Mesothelial cell of epicardium (in vitro differentiated cells): ENCODE measurements at regions not wholly inside any gene's neighbourhood (a gene's known extent, or its start where the extent isn't known, plus 50 kb on each side); places are given as distances from the start of the nearest gene placed in this dataset.
A peak's percentile ranks its signal among the peaks of the same experiment; 100 is the strongest.

ENCODE experiments used
- DNase-seq, 2 experiments: peaks; one replicate each; pipeline ENCODE4 v3.0.0; 2021; ENCODE audit warnings: low spot score in 2 of 2; ENCODE audit not compliant: unreplicated experiment in 2 of 2
- H3K27ac Mint-ChIP-seq: 2 replicates; pipeline ENCODE4 v1.8.0; 2021; ENCODE audit warnings: mixed read lengths
- H3K27me3 Mint-ChIP-seq: 2 replicates; pipeline ENCODE4 v1.8.0; 2021; ENCODE audit warnings: low read depth, mixed read lengths
- H3K36me3 Mint-ChIP-seq: 2 replicates; pipeline ENCODE4 v1.8.0; 2021; ENCODE audit warnings: mixed read lengths
- H3K4me1 Mint-ChIP-seq: 2 replicates; pipeline ENCODE4 v1.8.0; 2021; ENCODE audit warnings: mixed read lengths
- H3K4me3 Mint-ChIP-seq: 2 replicates; pipeline ENCODE4 v1.8.0; 2021; ENCODE audit warnings: mild to moderate bottlenecking, moderate library complexity, mixed read lengths
- H3K9me3 Mint-ChIP-seq: 2 replicates; pipeline ENCODE4 v1.8.0; 2021; ENCODE audit warnings: mixed read lengths
- TF ChIP-seq, protein P1 (sequence below): fragments of 200-600 bp; sonication (generic); IDR thresholded peaks from one replicate; pipeline ENCODE4 v1.5.0; 2021; ENCODE audit warnings: antibody characterized with exemption; ENCODE audit not compliant: unreplicated experiment

DNA sequence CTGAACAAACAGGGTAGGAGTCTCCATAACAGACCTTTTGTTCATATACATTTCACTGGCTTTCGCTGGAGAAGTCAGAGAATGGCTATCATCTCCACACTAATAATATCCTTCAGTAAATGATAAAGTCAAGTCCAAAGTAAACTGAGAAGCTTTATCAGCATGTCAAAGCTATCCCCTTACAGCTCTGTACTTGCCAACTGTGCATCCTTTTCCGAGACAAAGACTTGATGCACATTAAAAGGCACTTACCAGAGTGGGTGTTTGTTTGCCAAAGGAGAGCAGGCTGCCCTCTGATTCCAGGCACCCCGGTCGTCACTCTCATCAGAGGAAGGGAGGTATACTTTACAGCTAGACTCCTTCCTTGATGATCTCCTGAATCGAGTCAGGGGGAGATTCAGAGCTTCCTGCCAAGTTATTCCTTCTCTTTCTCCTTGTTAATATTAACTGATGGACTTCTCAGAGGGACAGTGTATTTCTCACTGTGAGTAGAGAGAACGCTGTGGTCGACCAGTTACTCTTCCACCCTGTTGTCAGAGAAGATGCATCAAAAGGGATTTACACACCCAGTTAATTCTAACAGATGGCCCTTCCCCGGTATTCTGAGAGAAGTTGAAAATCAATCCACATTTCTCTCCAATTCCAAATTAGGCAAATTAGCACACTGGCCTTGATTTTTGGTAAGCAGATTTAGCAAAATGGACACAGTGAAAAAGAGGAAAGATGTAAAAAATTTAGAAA is 504.7 kb upstream of the NR2F2 start:
- Mint-ChIP-seq H3K4me3 (no peak overlapping the region), H3K27me3 (no peaks in the 10 kb centered on the region), H3K9me3 (no peaks in the 10 kb centered on the region), H3K27ac (peak overlapping the region; percentile 25), H3K4me1 (peaks cover 21% of the 10 kb centered on the region), H3K36me3 (no peaks in the 10 kb centered on the region)
- DNase-seq, result no peak
- TF ChIP-seq, protein P1, sequence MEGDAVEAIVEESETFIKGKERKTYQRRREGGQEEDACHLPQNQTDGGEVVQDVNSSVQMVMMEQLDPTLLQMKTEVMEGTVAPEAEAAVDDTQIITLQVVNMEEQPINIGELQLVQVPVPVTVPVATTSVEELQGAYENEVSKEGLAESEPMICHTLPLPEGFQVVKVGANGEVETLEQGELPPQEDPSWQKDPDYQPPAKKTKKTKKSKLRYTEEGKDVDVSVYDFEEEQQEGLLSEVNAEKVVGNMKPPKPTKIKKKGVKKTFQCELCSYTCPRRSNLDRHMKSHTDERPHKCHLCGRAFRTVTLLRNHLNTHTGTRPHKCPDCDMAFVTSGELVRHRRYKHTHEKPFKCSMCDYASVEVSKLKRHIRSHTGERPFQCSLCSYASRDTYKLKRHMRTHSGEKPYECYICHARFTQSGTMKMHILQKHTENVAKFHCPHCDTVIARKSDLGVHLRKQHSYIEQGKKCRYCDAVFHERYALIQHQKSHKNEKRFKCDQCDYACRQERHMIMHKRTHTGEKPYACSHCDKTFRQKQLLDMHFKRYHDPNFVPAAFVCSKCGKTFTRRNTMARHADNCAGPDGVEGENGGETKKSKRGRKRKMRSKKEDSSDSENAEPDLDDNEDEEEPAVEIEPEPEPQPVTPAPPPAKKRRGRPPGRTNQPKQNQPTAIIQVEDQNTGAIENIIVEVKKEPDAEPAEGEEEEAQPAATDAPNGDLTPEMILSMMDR, result no peak

DNA sequence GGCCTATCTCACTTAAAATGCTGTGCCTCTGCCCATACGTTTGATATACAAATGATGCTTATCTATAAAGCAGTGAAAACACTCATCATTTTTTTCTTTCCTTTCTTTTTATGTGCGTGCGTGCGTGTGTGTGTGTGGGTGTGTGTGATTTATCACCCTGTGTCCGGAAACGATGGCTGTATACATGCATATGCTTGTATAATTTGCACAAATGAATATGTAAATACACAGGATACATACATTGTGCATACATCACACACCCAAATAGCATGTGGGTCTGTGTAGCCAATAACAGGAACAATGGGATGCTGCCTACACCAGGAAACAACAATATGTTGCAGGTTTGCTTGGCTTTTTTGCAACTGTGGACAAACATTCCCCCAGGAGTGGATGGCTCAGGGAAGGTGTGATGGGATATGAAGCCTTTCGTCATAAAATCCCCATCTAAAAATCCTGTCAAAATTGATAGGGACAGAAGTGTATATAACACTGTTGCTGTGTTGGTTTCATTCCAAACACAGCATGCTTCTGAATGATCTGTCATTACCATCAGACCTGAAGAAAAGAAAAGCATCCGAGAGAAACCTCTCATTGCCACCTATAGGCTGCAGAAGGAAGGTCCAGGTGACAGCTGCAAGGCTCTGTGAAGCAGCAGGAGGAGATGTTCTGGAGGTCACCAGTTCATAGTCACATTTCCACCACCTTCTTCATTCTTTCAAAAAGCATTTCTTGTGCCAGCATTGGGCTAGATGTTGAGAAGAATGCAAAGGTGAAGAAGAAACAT is 503.9 kb upstream of the NR2F2 start:
- H3K9me3 Mint-ChIP-seq, result no peaks in the 10 kb centered on the region
- H3K27ac Mint-ChIP-seq, result no peak overlapping the region
- H3K27me3 Mint-ChIP-seq, result no peaks in the 10 kb centered on the region
- peaks cover 21% of the 10 kb centered on the region for H3K4me1 Mint-ChIP-seq
- TF ChIP-seq, protein P1, result no peak
- H3K4me3 Mint-ChIP-seq, result no peak overlapping the region
- no peak for DNase-seq
- H3K36me3 Mint-ChIP-seq, result no peaks in the 10 kb centered on the region

DNA sequence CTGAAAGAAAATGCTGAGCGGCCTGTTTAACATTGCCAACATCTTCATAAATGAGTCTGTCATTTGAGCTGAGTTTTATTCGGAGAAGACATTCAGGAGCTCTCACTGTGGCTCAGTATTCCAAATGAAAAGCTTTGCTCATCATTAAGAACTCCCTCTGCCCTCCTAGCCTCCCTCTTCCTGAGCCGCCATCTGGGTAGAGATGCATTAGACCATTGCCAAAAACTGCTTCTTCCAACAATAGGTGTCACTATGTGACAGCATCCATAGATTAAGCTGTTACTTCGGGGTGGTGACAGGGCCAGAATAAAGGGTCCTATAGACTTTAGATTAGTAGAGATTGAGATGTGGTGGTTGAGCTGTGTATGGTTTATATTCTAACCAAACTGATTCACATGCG is 501.4 kb upstream of the NR2F2 start:
- Mint-ChIP-seq H3K36me3 (no peaks in the 10 kb centered on the region), H3K4me1 (peaks cover 25% of the 10 kb centered on the region), H3K27ac (no peak overlapping the region), H3K9me3 (no peaks in the 10 kb centered on the region), H3K4me3 (no peak overlapping the region), H3K27me3 (no peaks in the 10 kb centered on the region)
- no peak for DNase-seq
- TF ChIP-seq, protein P1, result no peak

DNA sequence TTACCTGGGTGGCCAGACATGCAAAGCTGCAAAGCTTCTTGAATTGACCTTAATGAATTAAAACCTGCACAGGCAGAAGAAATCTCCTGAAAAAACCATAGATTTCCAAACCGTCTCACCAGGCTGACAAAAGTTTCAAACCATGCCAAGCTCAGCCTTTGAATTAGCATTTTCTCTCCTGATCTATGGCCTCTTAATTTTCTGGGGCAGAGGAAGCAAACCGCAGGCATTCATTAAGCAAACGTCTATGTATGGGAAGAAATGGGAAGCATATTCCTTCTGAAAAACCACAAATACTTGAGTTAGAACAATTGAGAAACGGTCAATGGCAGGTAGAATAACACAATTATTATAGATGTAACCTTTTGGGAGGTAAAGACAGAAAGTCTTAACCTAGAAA is 500.2 kb upstream of the NR2F2 start:
- Mint-ChIP-seq H3K4me3 (no peak overlapping the region), H3K27ac (no peak overlapping the region), H3K9me3 (no peaks in the 10 kb centered on the region), H3K36me3 (no peaks in the 10 kb centered on the region), H3K4me1 (peaks cover 35% of the 10 kb centered on the region), H3K27me3 (no peaks in the 10 kb centered on the region)
- DNase-seq, result no peak
- TF ChIP-seq, protein P1, result no peak

DNA sequence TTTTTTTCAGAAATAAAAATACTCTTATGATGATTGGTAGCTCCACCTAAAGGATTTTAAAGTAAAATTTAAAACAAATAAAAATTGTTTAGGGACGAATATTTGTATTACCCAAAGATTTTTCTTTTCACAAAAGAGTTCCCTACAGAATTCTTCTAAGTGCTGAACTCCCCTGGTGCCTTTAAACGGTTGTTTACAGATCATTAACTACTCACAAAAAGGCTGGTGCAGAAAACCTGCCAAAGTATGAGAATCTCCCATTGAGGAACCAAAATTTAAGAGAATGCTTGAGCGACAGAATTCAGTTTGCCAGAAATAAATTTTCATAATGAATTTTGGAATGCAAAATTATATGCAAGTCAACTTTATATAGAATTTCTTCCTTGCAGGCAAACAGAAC is 497.8 kb upstream of the NR2F2 start:
- Mint-ChIP-seq H3K4me1 (peaks cover 26% of the 10 kb centered on the region), H3K36me3 (no peaks in the 10 kb centered on the region), H3K4me3 (no peak overlapping the region), H3K27ac (no peak overlapping the region), H3K27me3 (no peaks in the 10 kb centered on the region), H3K9me3 (no peaks in the 10 kb centered on the region)
- DNase-seq, result no peak
- TF ChIP-seq, protein P1, result no peak
